ENCODE measurements at regions not wholly inside any gene's neighbourhood (a gene's known extent, or its start where the extent isn't known, plus 50 kb on each side); places are given as distances from the start of the nearest gene placed in this dataset.

DNA sequence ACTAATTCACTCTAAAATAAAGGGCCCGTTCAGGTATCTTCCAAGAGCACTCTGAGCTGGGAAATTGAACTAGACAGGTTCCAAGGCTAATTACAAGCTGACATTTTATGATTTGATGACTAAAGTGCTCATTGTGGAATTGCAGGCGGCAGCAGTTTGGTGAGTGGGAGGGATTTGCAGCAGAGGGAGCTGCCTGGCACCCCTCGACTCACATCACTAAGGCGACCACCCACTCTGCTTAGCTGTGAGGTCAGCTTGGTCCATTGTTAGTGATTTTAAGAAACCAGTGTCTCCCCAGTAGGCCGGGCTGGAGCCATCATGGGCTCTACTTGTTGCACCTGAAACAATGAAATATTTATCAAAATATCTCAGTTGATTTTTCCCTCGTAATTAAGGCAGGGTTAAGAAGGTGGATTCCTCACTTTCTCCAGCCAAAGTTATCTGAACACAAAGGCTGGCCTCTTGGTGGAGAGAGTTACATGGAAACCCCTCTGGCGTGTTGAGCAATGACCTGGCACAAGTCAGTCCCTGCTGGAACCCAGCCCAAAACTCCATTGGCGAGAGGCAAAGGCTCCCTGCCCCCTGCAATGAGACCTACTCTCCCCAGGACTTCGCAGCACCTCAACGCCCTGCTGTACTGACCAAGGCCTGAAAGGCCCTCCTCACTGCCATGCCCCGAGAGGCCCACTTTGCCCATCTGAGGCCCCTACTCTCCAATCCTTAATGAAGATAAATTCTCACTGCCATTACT lies 65.0 kb upstream of the ATP2B2 start:
- no peak overlapping the region for H3K27ac ChIP-seq
- CTCF ChIA-PET = no interaction called here
- TF ChIP-seq, protein P1, sequence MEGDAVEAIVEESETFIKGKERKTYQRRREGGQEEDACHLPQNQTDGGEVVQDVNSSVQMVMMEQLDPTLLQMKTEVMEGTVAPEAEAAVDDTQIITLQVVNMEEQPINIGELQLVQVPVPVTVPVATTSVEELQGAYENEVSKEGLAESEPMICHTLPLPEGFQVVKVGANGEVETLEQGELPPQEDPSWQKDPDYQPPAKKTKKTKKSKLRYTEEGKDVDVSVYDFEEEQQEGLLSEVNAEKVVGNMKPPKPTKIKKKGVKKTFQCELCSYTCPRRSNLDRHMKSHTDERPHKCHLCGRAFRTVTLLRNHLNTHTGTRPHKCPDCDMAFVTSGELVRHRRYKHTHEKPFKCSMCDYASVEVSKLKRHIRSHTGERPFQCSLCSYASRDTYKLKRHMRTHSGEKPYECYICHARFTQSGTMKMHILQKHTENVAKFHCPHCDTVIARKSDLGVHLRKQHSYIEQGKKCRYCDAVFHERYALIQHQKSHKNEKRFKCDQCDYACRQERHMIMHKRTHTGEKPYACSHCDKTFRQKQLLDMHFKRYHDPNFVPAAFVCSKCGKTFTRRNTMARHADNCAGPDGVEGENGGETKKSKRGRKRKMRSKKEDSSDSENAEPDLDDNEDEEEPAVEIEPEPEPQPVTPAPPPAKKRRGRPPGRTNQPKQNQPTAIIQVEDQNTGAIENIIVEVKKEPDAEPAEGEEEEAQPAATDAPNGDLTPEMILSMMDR (conservative IDR thresholded peaks at IDR 0.05; ENCODE audit: low read depth) = no peak
- POLR2A ChIA-PET (ENCODE audit: low non-redundant PET) = no interaction called here
- no peak for DNase-seq (ENCODE audit: low spot score)

DNA sequence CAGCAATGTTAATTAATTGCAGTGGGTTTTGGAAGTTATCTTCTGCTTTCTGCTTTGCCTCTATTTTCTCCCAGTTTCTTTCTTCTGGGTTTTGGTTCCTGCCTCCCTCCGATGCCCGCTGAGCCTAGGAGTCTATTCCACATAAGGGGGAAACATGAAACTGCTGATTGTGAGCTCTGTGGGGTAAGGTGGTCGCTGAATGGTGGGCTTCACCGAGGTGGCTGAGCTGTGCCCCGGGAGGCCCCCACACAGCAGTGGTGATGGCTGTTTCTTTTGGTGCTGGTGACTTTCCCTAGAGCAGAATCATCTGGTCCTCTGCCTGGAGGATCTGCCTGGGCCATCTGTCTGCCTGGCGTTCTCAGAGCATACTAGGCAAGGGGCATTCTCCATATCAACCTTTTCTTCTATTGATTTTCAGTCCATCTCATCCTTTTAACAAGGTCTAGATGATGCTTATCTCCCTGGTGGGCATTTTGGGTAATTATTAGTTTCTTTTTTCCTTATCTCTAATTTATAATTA lies 68.8 kb upstream of the ATP2B2 start:
- no peak overlapping the region for H3K27ac ChIP-seq
- no peak for DNase-seq (ENCODE audit: low spot score)
- POLR2A ChIA-PET (ENCODE audit: low non-redundant PET) = no interaction called here
- CTCF ChIA-PET = interaction anchor here (0.6 kb wide), 1 partner anchor 9 kb away, joined by 3 read pairs; no protein-coding TSS in a partner anchor
- TF ChIP-seq, protein P1 (conservative IDR thresholded peaks at IDR 0.05; ENCODE audit: low read depth) = no peak

DNA sequence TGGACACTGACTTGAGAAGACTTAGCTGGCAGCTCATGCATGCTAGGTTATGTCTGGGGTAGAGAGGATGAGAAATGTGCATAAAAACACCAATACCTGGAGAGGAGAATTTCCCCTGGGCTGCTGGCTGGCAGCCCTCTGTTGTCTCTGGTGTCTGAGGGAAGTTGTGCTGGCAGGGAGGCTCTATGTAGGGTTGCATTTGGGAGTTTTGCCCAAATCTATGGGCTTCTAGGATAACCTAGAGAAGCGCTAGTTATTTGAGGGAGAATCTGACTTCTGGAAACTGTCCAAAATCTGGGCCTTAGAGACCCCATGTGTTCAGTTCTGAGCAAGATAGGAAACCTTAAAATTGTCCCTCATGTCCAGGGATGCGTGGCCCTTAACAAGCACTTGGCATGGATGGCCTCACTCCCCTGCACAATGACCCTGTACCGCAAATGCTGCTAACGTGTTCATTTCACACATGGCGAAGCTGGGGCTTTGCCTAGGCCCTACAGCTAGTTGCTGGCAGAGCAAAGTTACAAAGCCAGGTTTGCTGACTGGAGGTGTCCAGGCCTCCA lies 70.3 kb upstream of the ATP2B2 start:
- CTCF ChIA-PET = interaction anchor here (0.7 kb wide), 1 partner anchor 518 kb away, joined by 3 read pairs; no protein-coding TSS in a partner anchor
- TF ChIP-seq, protein P1 (conservative IDR thresholded peaks at IDR 0.05; ENCODE audit: low read depth) = no peak
- DNase-seq (ENCODE audit: low spot score) = no peak
- no peak overlapping the region for H3K27ac ChIP-seq
- POLR2A ChIA-PET (ENCODE audit: low non-redundant PET) = no interaction called here

DNA sequence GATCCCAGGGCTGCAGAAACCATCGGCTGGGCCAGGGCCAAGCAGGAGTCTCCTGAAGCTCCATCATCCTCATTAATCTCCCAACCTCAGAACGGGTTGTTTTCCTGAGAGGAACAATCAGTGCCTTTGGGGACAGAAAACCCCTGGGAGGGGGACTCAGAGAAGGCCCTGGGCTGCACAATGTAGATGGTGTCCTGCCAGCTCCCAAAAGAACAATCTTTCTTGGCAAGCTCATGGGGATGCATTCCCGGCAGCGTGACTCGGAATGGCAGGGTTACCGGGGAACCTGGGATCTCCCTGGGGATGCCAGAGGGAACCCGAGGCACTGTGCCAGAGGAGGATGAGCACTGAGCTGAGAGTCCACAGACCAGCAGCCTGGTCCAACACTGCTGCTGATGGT lies 72.1 kb upstream of the ATP2B2 start:
- POLR2A ChIA-PET (ENCODE audit: low non-redundant PET) = no interaction called here
- DNase-seq (ENCODE audit: low spot score) = no peak
- CTCF ChIA-PET = no interaction called here
- H3K27ac ChIP-seq = no peak overlapping the region
- TF ChIP-seq, protein P1 (conservative IDR thresholded peaks at IDR 0.05; ENCODE audit: low read depth) = no peak

DNA sequence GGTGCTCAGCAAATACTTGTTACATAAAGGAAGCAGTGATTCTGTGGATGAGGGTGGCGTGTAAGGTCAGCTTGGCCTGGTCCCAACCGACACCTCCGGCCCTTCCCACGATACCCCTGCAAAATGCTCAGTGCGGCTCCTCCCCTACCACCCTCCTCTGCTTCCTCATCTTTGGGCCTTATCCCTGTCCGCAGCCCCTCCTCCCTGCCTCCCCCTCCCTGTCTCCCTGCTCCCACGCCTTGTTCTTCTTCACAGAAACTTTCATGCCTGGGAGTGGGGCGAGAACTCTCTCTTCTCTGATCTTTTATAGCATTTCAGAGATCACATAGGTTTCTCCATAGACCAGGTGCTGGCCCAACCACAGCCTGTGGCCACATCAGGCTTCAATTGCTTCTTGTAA lies 75.0 kb upstream of the ATP2B2 start:
- no peak overlapping the region for H3K27ac ChIP-seq
- POLR2A ChIA-PET (ENCODE audit: low non-redundant PET) = no interaction called here
- TF ChIP-seq, protein P1 (conservative IDR thresholded peaks at IDR 0.05; ENCODE audit: low read depth) = no peak

DNA sequence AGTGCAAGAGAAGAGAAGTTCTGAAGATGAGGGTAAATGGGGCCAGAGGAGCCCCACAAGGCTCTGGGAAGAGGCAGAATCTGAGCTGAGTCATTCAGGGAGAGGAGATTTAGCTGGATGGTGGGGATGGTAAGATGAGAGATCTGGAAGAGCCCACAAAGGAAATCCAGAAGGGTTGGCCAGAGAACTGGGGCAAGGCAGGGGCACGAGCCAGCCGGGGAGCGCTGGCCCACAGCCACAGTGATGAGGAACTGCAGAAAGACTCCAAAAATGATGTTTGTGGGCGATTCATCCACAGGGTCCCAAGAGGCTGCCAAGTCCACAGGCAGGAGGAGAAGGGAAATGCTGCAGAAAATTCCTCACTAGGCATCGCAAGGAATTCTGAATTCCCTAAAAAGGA lies 75.9 kb upstream of the ATP2B2 start:
- CTCF ChIA-PET = no interaction called here
- POLR2A ChIA-PET (ENCODE audit: low non-redundant PET) = no interaction called here

More for the DNA sequence above, 75.0 kb upstream of the ATP2B2 start:
- no peak for DNase-seq (ENCODE audit: low spot score)
- CTCF ChIA-PET = no interaction called here

More for the DNA sequence above, 75.9 kb upstream of the ATP2B2 start:
- DNase-seq (ENCODE audit: low spot score) = no peak
- TF ChIP-seq, protein P1 (conservative IDR thresholded peaks at IDR 0.05; ENCODE audit: low read depth) = no peak
- no peak overlapping the region for H3K27ac ChIP-seq
